CD8-positive, alpha-beta memory T cell (primary cell): ENCODE measurements at regions not wholly inside any gene's neighbourhood (a gene's known extent, or its start where the extent isn't known, plus 50 kb on each side); places are given as distances from the start of the nearest gene placed in this dataset.

ENCODE experiments used
- CTCF ChIA-PET: fragments of 350-600 bp; sonication (Branson Sonifier 250); formaldehyde crosslinking; loops from one replicate; lab custom pipeline; 2021; ENCODE audit warnings: antibody characterized with exemption; lab: Charles Lee
- POLR2A ChIA-PET: fragments of 350-600 bp; sonication (Branson Sonifier 250); formaldehyde crosslinking; loops from one replicate; lab custom pipeline; 2021; ENCODE audit warnings: antibody characterized with exemption; lab: Charles Lee
- DNase-seq, 5 donors: peaks; one replicate each; pipeline versions ENCODE4 v3.0.0 to v3.0.0-alpha.2; 2020 to 2022; ENCODE audit warnings: mixed read lengths in 1 of 5
- H3K27ac ChIP-seq: one replicate; pipeline ENCODE4 v1.7.0; 2013; ENCODE audit warnings: low read depth, mild to moderate bottlenecking, low read length, moderate library complexity
- H3K27me3 ChIP-seq: 2 replicates; pipeline ENCODE4 v1.7.0; 2013; ENCODE audit warnings: low read length, mild to moderate bottlenecking; ENCODE audit not compliant: insufficient read depth, poor library complexity, severe bottlenecking
- H3K36me3 ChIP-seq: 2 replicates; pipeline ENCODE4 v1.7.0; 2013; ENCODE audit warnings: mild to moderate bottlenecking, low read length, moderate library complexity; ENCODE audit not compliant: insufficient read depth
- H3K4me1 ChIP-seq: 2 replicates; pipeline ENCODE4 v1.7.0; 2013; ENCODE audit warnings: mild to moderate bottlenecking, low read length, moderate library complexity; ENCODE audit not compliant: insufficient read depth
- H3K4me3 ChIP-seq: 2 replicates; pipeline ENCODE4 v1.7.0; 2013; ENCODE audit warnings: mild to moderate bottlenecking, low read length
- H3K9me3 ChIP-seq: 2 replicates; pipeline ENCODE4 v1.7.0; 2013; ENCODE audit warnings: mild to moderate bottlenecking, low read length
- H3K27ac Mint-ChIP-seq, 8 donors: one replicate each; pipeline ENCODE4 v1.8.0; 2020 to 2021; ENCODE audit warnings: mixed read lengths in 8 of 8, mild to moderate bottlenecking in 6 of 8, inconsistent platforms in 3 of 8, moderate library complexity in 3 of 8
- H3K27me3 Mint-ChIP-seq, 2 donors: one replicate each; pipeline ENCODE4 v1.8.0; 2020 to 2021; ENCODE audit warnings: mixed read lengths in 2 of 2, mild to moderate bottlenecking in 1 of 2, moderate library complexity in 1 of 2
- H3K36me3 Mint-ChIP-seq, 3 donors: one replicate each; pipeline ENCODE4 v1.8.0; 2020 to 2021; ENCODE audit warnings: mixed read lengths in 3 of 3, inconsistent platforms in 1 of 3, mild to moderate bottlenecking in 1 of 3
- H3K4me1 Mint-ChIP-seq, 3 donors: one replicate each; pipeline ENCODE4 v1.8.0; 2020 to 2021; ENCODE audit warnings: mixed read lengths in 3 of 3, inconsistent platforms in 1 of 3, mild to moderate bottlenecking in 1 of 3
- H3K4me3 Mint-ChIP-seq, 7 donors: one replicate each; pipeline ENCODE4 v1.8.0; 2020 to 2021; ENCODE audit warnings: mixed read lengths in 7 of 7, mild to moderate bottlenecking in 6 of 7, moderate library complexity in 4 of 7, inconsistent platforms in 2 of 7
- H3K9me3 Mint-ChIP-seq, 5 donors: one replicate each; pipeline ENCODE4 v1.8.0; 2020 to 2022; ENCODE audit warnings: mixed read lengths in 5 of 5, mild to moderate bottlenecking in 3 of 5, moderate library complexity in 2 of 5, inconsistent platforms in 1 of 5

DNA sequence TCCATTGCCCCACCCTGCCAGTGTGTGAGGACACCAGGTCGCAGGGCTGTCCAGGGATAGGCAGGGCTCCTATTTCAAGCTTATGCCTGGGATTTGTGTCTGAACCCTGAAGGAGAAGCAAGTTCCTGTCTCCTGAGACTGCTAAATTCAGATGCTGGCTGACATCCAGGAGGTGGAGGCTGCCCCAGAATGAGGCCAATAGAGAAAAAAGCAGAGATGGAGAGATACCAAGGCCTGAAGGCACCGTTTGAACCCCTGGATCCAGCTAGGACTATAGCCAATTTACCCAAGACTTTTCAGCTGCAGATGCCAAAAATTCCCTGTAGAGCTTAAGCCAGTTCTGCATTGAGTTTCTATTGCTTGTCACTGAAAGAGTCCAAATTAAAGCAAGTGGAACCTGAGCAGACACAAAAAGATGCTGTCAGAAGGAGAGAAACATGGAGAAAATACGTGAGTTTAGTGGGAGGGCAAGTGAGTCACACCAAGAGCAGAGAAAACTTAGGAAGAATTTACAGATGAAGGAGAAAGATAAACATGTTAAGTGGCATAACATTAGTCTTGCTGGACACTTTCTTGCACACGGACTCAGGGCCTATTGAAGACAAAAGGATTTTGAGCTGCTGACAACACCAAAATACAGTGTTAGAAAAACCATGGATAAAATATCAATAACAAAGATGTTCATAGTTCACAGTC is 148.6 kb downstream of the CNTN3 start:
- POLR2A ChIA-PET, result no interaction called here
- no peak for DNase-seq
- Mint-ChIP-seq H3K4me1 (no peaks in the 10 kb centered on the region), H3K9me3 (peaks cover 5 to 36% (median 7%) of the 10 kb centered on the region in 5 donors), H3K4me3 (no peak overlapping the region), H3K27me3 (no peaks in the 10 kb centered on the region), H3K27ac (no peak overlapping the region), H3K36me3 (no peaks in the 10 kb centered on the region)
- Histone ChIP-seq H3K4me3 (no peak overlapping the region), H3K9me3 (no peaks in the 10 kb centered on the region), H3K27me3 (no peaks in the 10 kb centered on the region), H3K4me1 (no peaks in the 10 kb centered on the region), H3K27ac (no peak overlapping the region), H3K36me3 (no peaks in the 10 kb centered on the region)
- CTCF ChIA-PET, result no interaction called here

DNA sequence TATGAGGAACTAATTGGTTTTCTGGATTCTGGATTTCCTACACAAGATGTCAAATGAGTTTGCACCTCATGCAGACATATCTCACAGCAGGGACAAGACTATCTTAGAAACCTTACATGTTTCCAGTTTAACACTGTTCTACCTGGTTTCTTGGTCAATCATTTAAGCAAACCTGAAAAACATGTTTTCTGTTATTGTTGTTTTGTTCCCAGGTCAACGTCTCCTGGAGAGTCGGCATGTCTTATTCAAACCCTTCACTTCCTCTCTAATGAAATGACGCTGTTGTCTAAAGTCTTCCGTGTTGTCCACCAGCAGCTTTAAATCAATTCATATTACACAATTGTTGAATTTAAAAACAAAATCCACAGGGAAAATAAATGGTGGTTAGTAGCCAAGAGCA is 150.9 kb downstream of the CNTN3 start:
- Mint-ChIP-seq H3K4me1 (no peaks in the 10 kb centered on the region), H3K9me3 (peaks cover 5 to 33% (median 7%) of the 10 kb centered on the region in 5 donors), H3K4me3 (no peak overlapping the region), H3K36me3 (no peaks in the 10 kb centered on the region), H3K27me3 (no peaks in the 10 kb centered on the region), H3K27ac (no peak overlapping the region)
- Histone ChIP-seq H3K27ac (no peak overlapping the region), H3K4me3 (no peak overlapping the region), H3K36me3 (no peaks in the 10 kb centered on the region), H3K4me1 (no peaks in the 10 kb centered on the region), H3K27me3 (no peaks in the 10 kb centered on the region), H3K9me3 (no peaks in the 10 kb centered on the region)
- ChIA-PET POLR2A (no interaction called here), CTCF (no interaction called here)
- DNase-seq, result no peak

DNA sequence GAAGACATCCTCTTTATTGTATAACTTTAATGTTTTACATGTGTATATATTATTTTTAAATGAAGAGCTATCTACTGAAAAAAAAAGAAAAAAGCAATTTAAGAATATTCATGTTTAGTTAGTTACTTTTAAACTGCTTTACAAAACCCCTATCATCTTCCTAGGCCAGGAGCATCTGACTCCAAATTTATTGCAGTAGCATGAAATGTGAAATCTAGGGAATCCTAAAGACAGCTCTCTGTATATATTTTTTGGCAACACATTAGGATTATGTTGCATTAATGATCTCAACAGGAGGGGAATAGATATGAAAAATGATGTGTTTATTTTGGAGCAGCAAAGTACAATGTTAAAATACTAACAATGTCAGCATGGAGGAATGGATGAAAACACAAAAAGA is 158.3 kb downstream of the CNTN3 start:
- no peak overlapping the region for H3K4me3 ChIP-seq

DNA sequence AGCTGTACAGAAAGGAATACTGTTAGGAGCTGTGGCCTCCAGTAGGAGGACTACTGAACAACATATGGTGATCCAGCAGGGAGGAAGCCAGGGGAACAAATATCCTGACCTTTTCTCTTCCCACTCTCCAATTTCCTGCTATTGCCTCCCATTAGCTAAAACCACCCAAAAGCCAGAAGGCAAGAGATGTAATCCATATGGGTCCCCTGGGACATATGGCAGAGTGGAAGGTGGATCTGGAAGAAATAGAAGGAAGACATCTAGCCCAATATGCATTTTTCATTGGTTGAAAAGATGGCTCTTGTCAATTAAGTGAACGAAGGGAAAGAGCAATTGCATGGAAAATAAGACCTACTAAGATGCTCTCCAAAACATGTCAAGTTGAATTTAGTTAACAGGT is 167.2 kb downstream of the CNTN3 start:
- Histone ChIP-seq H3K36me3 (no peaks in the 10 kb centered on the region), H3K4me3 (no peak overlapping the region), H3K27ac (no peak overlapping the region), H3K4me1 (no peaks in the 10 kb centered on the region), H3K9me3 (no peaks in the 10 kb centered on the region), H3K27me3 (no peaks in the 10 kb centered on the region)
- ChIA-PET POLR2A (no interaction called here), CTCF (no interaction called here)
- Mint-ChIP-seq H3K36me3 (no peaks in the 10 kb centered on the region), H3K27me3 (peaks cover 0 to 1% of the 10 kb centered on the region in 2 donors), H3K9me3 (peaks cover 0 to 7% (median 3%) of the 10 kb centered on the region in 5 donors), H3K4me1 (no peaks in the 10 kb centered on the region), H3K4me3 (no peak overlapping the region), H3K27ac (no peak overlapping the region)
- no peak for DNase-seq

More for the DNA sequence above, 158.3 kb downstream of the CNTN3 start:
- no peak overlapping the region for H3K27ac ChIP-seq
- no peaks in the 10 kb centered on the region for H3K9me3 ChIP-seq
- Mint-ChIP-seq H3K4me1 (no peaks in the 10 kb centered on the region), H3K9me3 (peaks cover 2 to 20% (median 10%) of the 10 kb centered on the region in 5 donors), H3K36me3 (no peaks in the 10 kb centered on the region), H3K4me3 (no peak overlapping the region), H3K27me3 (no peaks in the 10 kb centered on the region), H3K27ac (no peak overlapping the region)
- no peaks in the 10 kb centered on the region for H3K4me1 ChIP-seq
- ChIA-PET POLR2A (no interaction called here), CTCF (no interaction called here)
- no peaks in the 10 kb centered on the region for H3K27me3 ChIP-seq
- H3K36me3 ChIP-seq, result no peaks in the 10 kb centered on the region
- no peak for DNase-seq

DNA sequence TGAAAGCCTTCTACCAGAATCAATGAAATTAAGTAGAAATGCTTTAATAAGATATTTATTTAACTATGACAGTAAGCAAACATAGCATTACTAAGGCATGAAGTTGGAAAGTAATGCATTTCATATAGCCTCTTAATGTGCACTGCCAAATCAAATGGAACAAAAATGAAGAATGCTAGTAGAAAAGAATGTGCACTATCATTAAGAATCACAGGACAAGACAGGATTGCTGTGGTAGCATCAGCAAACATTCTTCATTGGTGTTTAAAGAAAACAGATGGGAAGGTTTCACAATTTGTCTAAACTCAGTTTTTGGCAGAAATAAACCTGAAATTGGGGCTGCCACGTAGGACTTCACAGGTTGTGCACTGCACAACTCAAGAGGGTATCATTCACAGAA is 168.9 kb downstream of the CNTN3 start:
- ChIA-PET POLR2A (no interaction called here), CTCF (no interaction called here)
- DNase-seq, result no peak
- H3K27me3 ChIP-seq, result no peaks in the 10 kb centered on the region
- Mint-ChIP-seq H3K4me1 (no peaks in the 10 kb centered on the region), H3K27me3 (peaks cover 0 to 1% of the 10 kb centered on the region in 2 donors), H3K9me3 (peaks cover 0 to 7% (median 4%) of the 10 kb centered on the region in 5 donors), H3K36me3 (no peaks in the 10 kb centered on the region), H3K27ac (no peak overlapping the region), H3K4me3 (no peak overlapping the region)
- no peaks in the 10 kb centered on the region for H3K9me3 ChIP-seq
- H3K36me3 ChIP-seq, result no peaks in the 10 kb centered on the region
- H3K27ac ChIP-seq, result no peak overlapping the region
- H3K4me3 ChIP-seq, result no peak overlapping the region
- H3K4me1 ChIP-seq, result no peaks in the 10 kb centered on the region

DNA sequence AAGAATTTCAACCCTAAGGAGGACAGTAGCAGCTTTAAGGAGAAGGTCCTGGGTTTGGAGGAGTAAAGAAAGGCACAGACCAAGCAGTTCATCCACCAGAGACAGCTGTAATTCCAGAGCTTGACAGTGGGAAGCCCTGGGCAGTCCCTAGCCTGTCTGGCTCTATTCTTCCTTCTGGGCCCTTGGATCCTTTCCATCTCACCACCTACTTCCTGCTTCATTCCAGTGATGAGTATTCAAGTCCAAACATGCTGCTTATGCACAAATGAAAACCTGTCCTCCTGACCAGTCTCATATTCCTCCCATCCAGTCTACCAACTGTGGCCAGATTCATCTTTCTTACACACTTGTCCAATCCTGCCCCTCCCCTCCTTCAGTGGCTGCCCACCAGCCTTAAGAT is 171.4 kb downstream of the CNTN3 start:
- H3K9me3 ChIP-seq, result no peaks in the 10 kb centered on the region
- POLR2A ChIA-PET, result no interaction called here
- no peaks in the 10 kb centered on the region for H3K27me3 ChIP-seq
- no peak overlapping the region for H3K4me3 ChIP-seq
- Mint-ChIP-seq H3K9me3 (peaks cover 0 to 9% (median 6%) of the 10 kb centered on the region in 5 donors), H3K4me3 (no peak overlapping the region), H3K36me3 (no peaks in the 10 kb centered on the region), H3K27ac (no peak overlapping the region), H3K27me3 (peaks cover 0 to 1% of the 10 kb centered on the region in 2 donors), H3K4me1 (no peaks in the 10 kb centered on the region)
- DNase-seq, result no peak
- no peaks in the 10 kb centered on the region for H3K36me3 ChIP-seq
- H3K27ac ChIP-seq, result no peak overlapping the region
- no peaks in the 10 kb centered on the region for H3K4me1 ChIP-seq
- CTCF ChIA-PET, result no interaction called here

DNA sequence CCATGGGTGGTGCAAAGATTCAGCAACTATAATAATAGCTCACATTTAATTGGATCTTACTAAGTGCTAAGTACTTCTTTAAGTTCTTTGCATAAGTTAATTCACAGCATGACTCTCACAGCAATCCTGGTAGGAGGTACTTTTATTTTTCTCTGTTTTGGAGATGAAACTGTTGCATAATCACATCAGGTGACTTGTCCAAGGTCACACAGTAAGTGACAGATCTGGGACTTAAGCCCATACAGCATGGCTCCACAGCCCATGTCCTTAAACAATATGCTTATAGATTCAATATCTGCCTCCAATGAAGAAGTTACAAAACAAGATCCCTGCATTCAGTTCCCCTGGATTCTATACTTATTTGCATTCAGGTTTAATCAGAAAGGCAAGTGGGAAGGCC is 171.8 kb downstream of the CNTN3 start:
- no peak overlapping the region for H3K27ac Mint-ChIP-seq
- peaks cover 0 to 10% (median 6%) of the 10 kb centered on the region in 5 donors for H3K9me3 Mint-ChIP-seq
- CTCF ChIA-PET, result no interaction called here
- H3K4me3 Mint-ChIP-seq, result no peak overlapping the region
- Histone ChIP-seq H3K27me3 (no peaks in the 10 kb centered on the region), H3K4me1 (no peaks in the 10 kb centered on the region), H3K27ac (no peak overlapping the region), H3K36me3 (no peaks in the 10 kb centered on the region), H3K4me3 (no peak overlapping the region), H3K9me3 (no peaks in the 10 kb centered on the region)
- no peak for DNase-seq
- no peaks in the 10 kb centered on the region for H3K4me1 Mint-ChIP-seq
- POLR2A ChIA-PET, result no interaction called here
- no peaks in the 10 kb centered on the region for H3K36me3 Mint-ChIP-seq
- H3K27me3 Mint-ChIP-seq, result peaks cover 0 to 1% of the 10 kb centered on the region in 2 donors

DNA sequence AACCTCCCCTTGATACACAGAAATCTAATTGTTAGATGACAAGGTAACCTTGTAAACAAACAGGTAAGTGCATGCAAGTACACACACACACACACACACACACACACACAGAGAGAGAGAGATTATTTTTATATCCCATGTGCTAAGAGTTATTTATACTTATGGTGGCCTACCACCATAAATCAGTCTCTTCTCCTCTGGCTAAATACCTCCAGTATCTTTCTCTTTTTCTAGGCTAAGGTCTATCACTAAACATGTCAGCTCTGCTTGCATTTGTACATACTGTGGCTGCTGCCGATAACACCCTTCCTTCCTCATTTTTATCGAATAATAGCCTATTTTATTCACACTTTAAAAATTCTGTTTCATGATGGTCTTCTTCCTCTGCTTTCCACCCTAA is 172.4 kb downstream of the CNTN3 start:
- no peak for DNase-seq
- Mint-ChIP-seq H3K36me3 (no peaks in the 10 kb centered on the region), H3K9me3 (peaks cover 0 to 16% (median 6%) of the 10 kb centered on the region in 5 donors), H3K4me3 (no peak overlapping the region), H3K27me3 (peaks cover 0 to 1% of the 10 kb centered on the region in 2 donors), H3K4me1 (no peaks in the 10 kb centered on the region), H3K27ac (no peak overlapping the region)
- Histone ChIP-seq H3K4me1 (no peaks in the 10 kb centered on the region), H3K27ac (no peak overlapping the region), H3K27me3 (no peaks in the 10 kb centered on the region), H3K4me3 (no peak overlapping the region), H3K36me3 (no peaks in the 10 kb centered on the region), H3K9me3 (no peaks in the 10 kb centered on the region)
- CTCF ChIA-PET, result no interaction called here
- POLR2A ChIA-PET, result no interaction called here
